Stomach (tissue), 4 donors: ENCODE measurements at regions not wholly inside any gene's neighbourhood (a gene's known extent, or its start where the extent isn't known, plus 50 kb on each side); places are given as distances from the start of the nearest gene placed in this dataset.

Experiments used
- POLR2A ChIP-seq, 4 donors: fragments of 450-650 bp; IDR thresholded peaks; one replicate each; pipeline ENCODE4 v1.6.1; 2016; ENCODE audit warnings: antibody characterized with exemption in 4 of 4, control low read depth in 2 of 4, mild to moderate bottlenecking in 1 of 4, moderate library complexity in 1 of 4
- TF ChIP-seq, protein P1 (sequence below), 7 experiments: fragments of 450-650 bp in 4 of 7; fragments of 200-600 bp in 3 of 7; sonication (generic) in 3 of 7; IDR thresholded peaks; one replicate each; pipeline ENCODE4 v1.5.1; 2016 to 2019; ENCODE audit warnings: antibody characterized with exemption in 7 of 7, control low read depth in 2 of 7, mild to moderate bottlenecking in 1 of 7

DNA sequence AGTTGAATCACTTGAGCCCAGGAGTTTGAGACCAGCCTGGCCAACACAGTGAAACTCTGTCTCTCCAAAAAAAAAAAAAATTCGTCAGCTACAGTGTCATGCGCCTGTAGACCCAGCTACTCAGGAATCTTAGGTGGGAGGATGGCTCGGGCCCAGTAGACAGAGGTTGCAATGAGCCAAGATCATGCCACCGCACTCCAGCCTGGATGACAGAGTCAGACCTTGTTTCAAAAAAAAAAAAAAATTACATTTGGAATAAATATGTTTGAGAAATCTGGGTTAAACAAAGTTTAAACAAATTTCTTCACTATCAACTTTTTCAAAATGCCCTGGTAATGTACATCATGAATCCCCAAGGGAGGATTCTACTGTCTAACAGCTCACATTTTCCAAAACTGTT, 187.0 kb upstream of the RASSF8 start:
- TF ChIP-seq, protein P1, sequence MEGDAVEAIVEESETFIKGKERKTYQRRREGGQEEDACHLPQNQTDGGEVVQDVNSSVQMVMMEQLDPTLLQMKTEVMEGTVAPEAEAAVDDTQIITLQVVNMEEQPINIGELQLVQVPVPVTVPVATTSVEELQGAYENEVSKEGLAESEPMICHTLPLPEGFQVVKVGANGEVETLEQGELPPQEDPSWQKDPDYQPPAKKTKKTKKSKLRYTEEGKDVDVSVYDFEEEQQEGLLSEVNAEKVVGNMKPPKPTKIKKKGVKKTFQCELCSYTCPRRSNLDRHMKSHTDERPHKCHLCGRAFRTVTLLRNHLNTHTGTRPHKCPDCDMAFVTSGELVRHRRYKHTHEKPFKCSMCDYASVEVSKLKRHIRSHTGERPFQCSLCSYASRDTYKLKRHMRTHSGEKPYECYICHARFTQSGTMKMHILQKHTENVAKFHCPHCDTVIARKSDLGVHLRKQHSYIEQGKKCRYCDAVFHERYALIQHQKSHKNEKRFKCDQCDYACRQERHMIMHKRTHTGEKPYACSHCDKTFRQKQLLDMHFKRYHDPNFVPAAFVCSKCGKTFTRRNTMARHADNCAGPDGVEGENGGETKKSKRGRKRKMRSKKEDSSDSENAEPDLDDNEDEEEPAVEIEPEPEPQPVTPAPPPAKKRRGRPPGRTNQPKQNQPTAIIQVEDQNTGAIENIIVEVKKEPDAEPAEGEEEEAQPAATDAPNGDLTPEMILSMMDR (IDR thresholded peaks at IDR 0.05), result no peak
- no peak for TF ChIP-seq POLR2A (IDR thresholded peaks at IDR 0.05)
